ENCODE measurements at regions not wholly inside any gene's neighbourhood (a gene's known extent, or its start where the extent isn't known, plus 50 kb on each side); places are given as distances from the start of the nearest gene placed in this dataset.

- peaks cover 5% of the 10 kb centered on the region for H3K27me3 Mint-ChIP-seq
Observed at GRCh38 chr11:33640730-33641371, 59.8 kb downstream of the C11orf91 start.

GRCh38 chr11:33638608-33639007 lies 62.0 kb downstream of the C11orf91 start:
- Mint-ChIP-seq H3K27me3 (peaks cover 8% of the 10 kb centered on the region), H3K36me3 (ENCODE audit: low read depth) (no peaks in the 10 kb centered on the region), H3K4me1 (no peaks in the 10 kb centered on the region), H3K27ac (no peak overlapping the region), H3K4me3 (no peak overlapping the region), H3K9me3 (peaks cover 9% of the 10 kb centered on the region)
- DNase-seq (no peak), ATAC-seq (ENCODE audit: low read depth) (no peak)
- intact Hi-C loops (cut with micrococcal nuclease), result no loop called here
- ChIA-PET POLR2A (no interaction called here), CTCF (no interaction called here)
- TF ChIP-seq CTCF (IDR thresholded peaks at IDR 0.05), result no peak

More at GRCh38 chr11:33640730-33641371, 59.8 kb downstream of the C11orf91 start:
- CTCF ChIA-PET, result no interaction called here
- no peak overlapping the region for H3K4me3 Mint-ChIP-seq
- no peak for TF ChIP-seq CTCF (IDR thresholded peaks at IDR 0.05)
- peaks cover 9% of the 10 kb centered on the region for H3K9me3 Mint-ChIP-seq
- no peak for ATAC-seq (ENCODE audit: low read depth)
- H3K4me1 Mint-ChIP-seq, result no peaks in the 10 kb centered on the region
- H3K36me3 Mint-ChIP-seq (ENCODE audit: low read depth), result no peaks in the 10 kb centered on the region
- intact Hi-C loops (cut with micrococcal nuclease), result no loop called here
- POLR2A ChIA-PET, result no interaction called here
- H3K27ac Mint-ChIP-seq, result no peak overlapping the region
- no peak for DNase-seq

GRCh38 chr11:33636104-33636503 lies 64.5 kb downstream of the C11orf91 start:
- Mint-ChIP-seq H3K4me1 (no peaks in the 10 kb centered on the region), H3K27me3 (peaks cover 10% of the 10 kb centered on the region), H3K9me3 (peaks cover 9% of the 10 kb centered on the region), H3K4me3 (no peak overlapping the region), H3K36me3 (ENCODE audit: low read depth) (no peaks in the 10 kb centered on the region), H3K27ac (no peak overlapping the region)
- ATAC-seq (ENCODE audit: low read depth) (no peak), DNase-seq (no peak)
- ChIA-PET POLR2A (no interaction called here), CTCF (no interaction called here)
- intact Hi-C loops (cut with micrococcal nuclease), result no loop called here
- TF ChIP-seq CTCF (IDR thresholded peaks at IDR 0.05), result no peak

- CTCF ChIA-PET, result no interaction called here
- POLR2A ChIA-PET, result no interaction called here
- Mint-ChIP-seq H3K36me3 (ENCODE audit: low read depth) (no peaks in the 10 kb centered on the region), H3K9me3 (peaks cover 9% of the 10 kb centered on the region), H3K27me3 (peaks cover 15% of the 10 kb centered on the region), H3K4me3 (no peak overlapping the region), H3K27ac (no peak overlapping the region), H3K4me1 (no peaks in the 10 kb centered on the region)
- no peak for ATAC-seq (ENCODE audit: low read depth)
- intact Hi-C loops (cut with micrococcal nuclease), result no loop called here
- DNase-seq, result no peak
- no peak for TF ChIP-seq CTCF (IDR thresholded peaks at IDR 0.05)
Observed at GRCh38 chr11:33635161-33635560, 65.5 kb downstream of the C11orf91 start.

GRCh38 chr11:33634291-33634834 lies 66.3 kb downstream of the C11orf91 start:
- Mint-ChIP-seq H3K9me3 (peaks cover 9% of the 10 kb centered on the region), H3K36me3 (ENCODE audit: low read depth) (no peaks in the 10 kb centered on the region), H3K27ac (no peak overlapping the region), H3K4me1 (no peaks in the 10 kb centered on the region), H3K4me3 (no peak overlapping the region), H3K27me3 (peaks cover 15% of the 10 kb centered on the region)
- intact Hi-C loops (cut with micrococcal nuclease), result no loop called here
- CTCF ChIA-PET, result no interaction called here
- DNase-seq, result no peak
- TF ChIP-seq CTCF (IDR thresholded peaks at IDR 0.05), result no peak
- POLR2A ChIA-PET, result no interaction called here
- ATAC-seq (ENCODE audit: low read depth), result no peak

Data from activated B cell treated with CpG ODN at 0.5 μM for 24 hours (primary cell).